ENCODE measurements at regions not wholly inside any gene's neighbourhood (a gene's known extent, or its start where the extent isn't known, plus 50 kb on each side); places are given as distances from the start of the nearest gene placed in this dataset.

DNA sequence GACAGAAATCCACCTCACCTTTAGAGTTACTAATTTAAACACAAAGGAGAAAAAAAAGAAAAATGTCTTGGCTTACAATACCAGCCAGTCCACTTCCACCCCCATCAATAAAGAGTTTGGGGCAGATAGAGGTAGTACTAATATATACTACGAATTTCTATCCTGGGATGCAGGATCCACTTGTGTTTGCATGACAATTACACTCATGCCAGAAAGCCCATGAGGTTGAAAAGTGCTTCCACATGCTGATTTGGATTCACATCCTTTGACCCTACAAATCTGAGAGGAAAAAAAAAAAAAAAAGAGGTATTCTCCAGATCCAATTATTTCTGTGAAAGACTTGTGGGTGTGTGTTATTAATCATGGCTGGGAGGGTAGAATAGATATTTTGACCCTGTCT, 335.2 kb downstream of the SLITRK1 start:
- WGBS (ENCODE audit: insufficient coverage, insufficient replicate concordance, low lambda C conversion rate, missing lambda C conversion rate): 0% methylated on average over 1 of the region's 1 CpG
- FAIRE-seq: no peak
- POLR2A ChIA-PET: no interaction called here
- Histone ChIP-seq H3K4me2 (ENCODE audit: control insufficient read depth, insufficient read depth) (no peak overlapping the region), H2AFZ (ENCODE audit: control insufficient read depth, low read depth, low read length) (no peak overlapping the region), H3K4me3 (no peak overlapping the region), H3K9me3 (replicated peaks; ENCODE audit: control insufficient read depth, insufficient read depth, low read length) (no peaks in the 10 kb centered on the region), H3K27me3 (replicated peaks in 1 of 2; ENCODE audit: control insufficient read depth in 2 of 2, insufficient read depth in 2 of 2, low read length in 1 of 2) (no peaks in the 10 kb centered on the region), H4K20me1 (ENCODE audit: control insufficient read depth, insufficient read depth) (no peaks in the 10 kb centered on the region), H3K9ac (ENCODE audit: control insufficient read depth, insufficient read depth, low read length) (no peak overlapping the region), H3K79me2 (ENCODE audit: control insufficient read depth, insufficient read depth, low read length) (no peaks in the 10 kb centered on the region), H3K36me3 (ENCODE audit: control insufficient read depth in 2 of 2, insufficient read depth in 2 of 2, low read length in 1 of 2) (no peaks in the 10 kb centered on the region), H3K4me1 (ENCODE audit: control insufficient read depth, insufficient read depth, low read length) (no peaks in the 10 kb centered on the region), H3K27ac (ENCODE audit: control insufficient read depth, insufficient read depth) (no peak overlapping the region)
- no TSS peak for BruUV-seq (replicated peaks)
- intact Hi-C loops (cut with micrococcal nuclease; ENCODE audit: unreplicated experiment) (no loop called here), in situ Hi-C loops (cut with MboI) (no loop called here)
- CTCF ChIA-PET: no interaction called here
- no peak for DNase-seq (ENCODE audit: low read depth, low spot score)
- RAD21 ChIA-PET (ENCODE audit: unreplicated experiment): no interaction called here
- SMC1A ChIA-PET (ENCODE audit: uncharacterized antibody, unreplicated experiment): no interaction called here
- ATAC-seq: no peak
- TF ChIP-seq BRCA1 (IDR thresholded peaks at IDR 0.05; ENCODE audit: low read depth, low read length): no peak
- no peak for TF ChIP-seq NKRF (conservative IDR thresholded peaks at IDR 0.05)
- no peak for TF ChIP-seq ZNF622 (IDR thresholded peaks at IDR 0.05)
- no peak for TF ChIP-seq GATAD2B (conservative IDR thresholded peaks at IDR 0.05; ENCODE audit: low read depth)
- TF ChIP-seq ZNF217 (IDR thresholded peaks at IDR 0.05): no peak
- TF ChIP-seq BHLHE40 (IDR thresholded peaks at IDR 0.05; ENCODE audit: borderline replicate concordance in 1 of 2, low read depth in 2 of 2, low read length in 1 of 2): no peak
- TF ChIP-seq, protein P1, sequence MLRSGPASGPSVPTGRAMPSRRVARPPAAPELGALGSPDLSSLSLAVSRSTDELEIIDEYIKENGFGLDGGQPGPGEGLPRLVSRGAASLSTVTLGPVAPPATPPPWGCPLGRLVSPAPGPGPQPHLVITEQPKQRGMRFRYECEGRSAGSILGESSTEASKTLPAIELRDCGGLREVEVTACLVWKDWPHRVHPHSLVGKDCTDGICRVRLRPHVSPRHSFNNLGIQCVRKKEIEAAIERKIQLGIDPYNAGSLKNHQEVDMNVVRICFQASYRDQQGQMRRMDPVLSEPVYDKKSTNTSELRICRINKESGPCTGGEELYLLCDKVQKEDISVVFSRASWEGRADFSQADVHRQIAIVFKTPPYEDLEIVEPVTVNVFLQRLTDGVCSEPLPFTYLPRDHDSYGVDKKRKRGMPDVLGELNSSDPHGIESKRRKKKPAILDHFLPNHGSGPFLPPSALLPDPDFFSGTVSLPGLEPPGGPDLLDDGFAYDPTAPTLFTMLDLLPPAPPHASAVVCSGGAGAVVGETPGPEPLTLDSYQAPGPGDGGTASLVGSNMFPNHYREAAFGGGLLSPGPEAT (IDR thresholded peaks at IDR 0.05; ENCODE audit: low read depth): no peak
- no peak for TF ChIP-seq HDAC2 (IDR thresholded peaks at IDR 0.05)
- TF ChIP-seq ESRRA (IDR thresholded peaks at IDR 0.05; ENCODE audit: low read length): no peak
- TF ChIP-seq TCF3 (IDR thresholded peaks at IDR 0.05; ENCODE audit: borderline replicate concordance, insufficient read depth, low read depth, low read length): no peak
- TF ChIP-seq WRNIP1 (IDR thresholded peaks at IDR 0.05; ENCODE audit: borderline replicate concordance, low read depth, low read length): no peak
- TF ChIP-seq, protein P2, sequence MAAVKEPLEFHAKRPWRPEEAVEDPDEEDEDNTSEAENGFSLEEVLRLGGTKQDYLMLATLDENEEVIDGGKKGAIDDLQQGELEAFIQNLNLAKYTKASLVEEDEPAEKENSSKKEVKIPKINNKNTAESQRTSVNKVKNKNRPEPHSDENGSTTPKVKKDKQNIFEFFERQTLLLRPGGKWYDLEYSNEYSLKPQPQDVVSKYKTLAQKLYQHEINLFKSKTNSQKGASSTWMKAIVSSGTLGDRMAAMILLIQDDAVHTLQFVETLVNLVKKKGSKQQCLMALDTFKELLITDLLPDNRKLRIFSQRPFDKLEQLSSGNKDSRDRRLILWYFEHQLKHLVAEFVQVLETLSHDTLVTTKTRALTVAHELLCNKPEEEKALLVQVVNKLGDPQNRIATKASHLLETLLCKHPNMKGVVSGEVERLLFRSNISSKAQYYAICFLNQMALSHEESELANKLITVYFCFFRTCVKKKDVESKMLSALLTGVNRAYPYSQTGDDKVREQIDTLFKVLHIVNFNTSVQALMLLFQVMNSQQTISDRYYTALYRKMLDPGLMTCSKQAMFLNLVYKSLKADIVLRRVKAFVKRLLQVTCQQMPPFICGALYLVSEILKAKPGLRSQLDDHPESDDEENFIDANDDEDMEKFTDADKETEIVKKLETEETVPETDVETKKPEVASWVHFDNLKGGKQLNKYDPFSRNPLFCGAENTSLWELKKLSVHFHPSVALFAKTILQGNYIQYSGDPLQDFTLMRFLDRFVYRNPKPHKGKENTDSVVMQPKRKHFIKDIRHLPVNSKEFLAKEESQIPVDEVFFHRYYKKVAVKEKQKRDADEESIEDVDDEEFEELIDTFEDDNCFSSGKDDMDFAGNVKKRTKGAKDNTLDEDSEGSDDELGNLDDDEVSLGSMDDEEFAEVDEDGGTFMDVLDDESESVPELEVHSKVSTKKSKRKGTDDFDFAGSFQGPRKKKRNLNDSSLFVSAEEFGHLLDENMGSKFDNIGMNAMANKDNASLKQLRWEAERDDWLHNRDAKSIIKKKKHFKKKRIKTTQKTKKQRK (IDR thresholded peaks at IDR 0.05; ENCODE audit: low read depth, low read length): no peak
- no peak for TF ChIP-seq SMARCA5 (IDR thresholded peaks at IDR 0.05)
- no peak for TF ChIP-seq ZZZ3 (IDR thresholded peaks at IDR 0.05; ENCODE audit: control insufficient read depth, insufficient read length, low read depth)
- TF ChIP-seq IRF4 (IDR thresholded peaks at IDR 0.05; ENCODE audit: low read depth, low read length): no peak
- TF ChIP-seq E2F4 (IDR thresholded peaks at IDR 0.05; ENCODE audit: low read depth, low read length): no peak
- TF ChIP-seq, protein P3, sequence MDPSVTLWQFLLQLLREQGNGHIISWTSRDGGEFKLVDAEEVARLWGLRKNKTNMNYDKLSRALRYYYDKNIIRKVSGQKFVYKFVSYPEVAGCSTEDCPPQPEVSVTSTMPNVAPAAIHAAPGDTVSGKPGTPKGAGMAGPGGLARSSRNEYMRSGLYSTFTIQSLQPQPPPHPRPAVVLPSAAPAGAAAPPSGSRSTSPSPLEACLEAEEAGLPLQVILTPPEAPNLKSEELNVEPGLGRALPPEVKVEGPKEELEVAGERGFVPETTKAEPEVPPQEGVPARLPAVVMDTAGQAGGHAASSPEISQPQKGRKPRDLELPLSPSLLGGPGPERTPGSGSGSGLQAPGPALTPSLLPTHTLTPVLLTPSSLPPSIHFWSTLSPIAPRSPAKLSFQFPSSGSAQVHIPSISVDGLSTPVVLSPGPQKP (IDR thresholded peaks at IDR 0.05; ENCODE audit: low read depth, low read length): no peak

Data from GM12878 (cell line).